SIG-M5 treated with dmso at 0.1 percent for 504 hours (cell line): ENCODE measurements at regions not wholly inside any gene's neighbourhood (a gene's known extent, or its start where the extent isn't known, plus 50 kb on each side); places are given as distances from the start of the nearest gene placed in this dataset.

Experiments
- DNase-seq: peaks from one replicate; lab custom pipeline; 2025; ENCODE audit not compliant: unreplicated experiment; lab: John Stamatoyannopoulos, UW

- DNase-seq, result no peak
Measured at GRCh38 chr6:157769776-157770426, 53.1 kb upstream of the SNX9 start.

GRCh38 chr6:157770946-157771345 is 52.1 kb upstream of the SNX9 start:
- no peak for DNase-seq

GRCh38 chr6:157772820-157773219 is 50.2 kb upstream of the SNX9 start:
- no peak for DNase-seq
